Ovary (tissue), 7 donors: ENCODE measurements at regions not wholly inside any gene's neighbourhood (a gene's known extent, or its start where the extent isn't known, plus 50 kb on each side); places are given as distances from the start of the nearest gene placed in this dataset.

Experiments
- DNase-seq, 5 donors: peaks; one replicate each; pipeline ENCODE4 v3.0.0-alpha.2; 2019 to 2020
- H3K27ac ChIP-seq, 2 donors: fragments of 200-600 bp; one replicate each; pipeline versions ENCODE4 v1.5.1 to v1.8.0; 2019 to 2022
- H3K27me3 ChIP-seq: fragments of 200-600 bp; one replicate; pipeline ENCODE4 v1.8.0; 2022
- H3K36me3 ChIP-seq: fragments of 200-600 bp; sonication (generic); one replicate; pipeline ENCODE4 v1.5.1; 2019
- H3K4me1 ChIP-seq: one replicate; pipeline ENCODE4 v1.8.1; 2013; ENCODE audit warnings: mild to moderate bottlenecking, moderate library complexity; ENCODE audit not compliant: insufficient read depth
- H3K4me3 ChIP-seq: fragments of 200-600 bp; sonication (generic); one replicate; pipeline ENCODE4 v1.5.1; 2017
- H3K9me3 ChIP-seq, 2 donors: fragments of 200-600 bp in 1 of 2; sonication (generic) in 1 of 2; one replicate each; pipeline versions ENCODE4 v1.5.1 to v1.8.1; 2013 to 2019; ENCODE audit warnings: mild to moderate bottlenecking in 1 of 2, moderate library complexity in 1 of 2
- CTCF ChIP-seq, 3 donors: fragments of 450-650 bp in 2 of 3; fragments of 200-600 bp in 1 of 3; IDR thresholded peaks; one replicate each; pipeline versions ENCODE4 v1.5.1 to v1.8.0; 2016 to 2022; ENCODE audit warnings: antibody characterized with exemption in 3 of 3, mild to moderate bottlenecking in 1 of 3
- EP300 ChIP-seq: sonication (generic); formaldehyde crosslinking; IDR thresholded peaks from one replicate; pipeline ENCODE4 v1.6.1; 2017; ENCODE audit warnings: antibody characterized with exemption
- POLR2A ChIP-seq: fragments of 450-650 bp; IDR thresholded peaks from one replicate; pipeline ENCODE4 v1.6.1; 2017; ENCODE audit warnings: antibody characterized with exemption, mild to moderate bottlenecking, moderate library complexity
- WGBS, 3 donors: extraction: QIAGEN DNeasy Blood & Tissue Kit in 1 of 3; methylation state at CpG; one replicate each; pipeline versions ENCODE4 v1.1.5 to v1.1.7; 2013 to 2017; 5-methylcytosine and 5-hydroxymethylcytosine counted together
- intact Hi-C, 4 donors: fragments of 100-400 bp; cut with DNase I; formaldehyde crosslinking; loops; one replicate each; pipeline versions ENCODE4 v1.11.0 to v1.15.1; 2022 to 2023
- donor health status: DM: no; HTN: no; CAD: no; lungs with moderate emphysema.
- donor health status: DM: no; HTN: no; CAD: no.
- donor health status: Bipolar disorder and iron deficiency.
- donor health status: DM: no; HTN: no; CAD: no.
- donor health status: DM: yes; HTN: yes; CAD: no.

- Histone ChIP-seq H3K27ac (no peak overlapping the region), H3K4me1 (no peaks in the 10 kb centered on the region), H3K9me3 (no peaks in the 10 kb centered on the region), H3K27me3 (no peaks in the 10 kb centered on the region), H3K4me3 (no peak overlapping the region), H3K36me3 (no peaks in the 10 kb centered on the region)
- 56 to 79% (median 75%) methylated on average over 4 of the region's 4 CpGs for WGBS, 3 donors
- DNase-seq = no peak
- intact Hi-C loops = no loop called here
- TF ChIP-seq EP300 (no peak), POLR2A (no peak), CTCF (IDR thresholded peaks at IDR 0.05) (no peak)
Measured at GRCh38 chr3:167928381-167928780, 167.3 kb downstream of the GOLIM4 start.

GRCh38 chr3:167920747-167921146, 175.0 kb downstream of the GOLIM4 start:
- Histone ChIP-seq H3K27me3 (no peaks in the 10 kb centered on the region), H3K9me3 (no peaks in the 10 kb centered on the region), H3K4me1 (no peaks in the 10 kb centered on the region), H3K36me3 (no peaks in the 10 kb centered on the region), H3K4me3 (no peak overlapping the region), H3K27ac (no peak overlapping the region)
- TF ChIP-seq EP300 = no peak
- TF ChIP-seq POLR2A = no peak
- no peak for TF ChIP-seq CTCF (IDR thresholded peaks at IDR 0.05)
- DNase-seq = no peak
- intact Hi-C loops = no loop called here

GRCh38 chr3:167919590-167919989, 176.1 kb downstream of the GOLIM4 start:
- Histone ChIP-seq H3K4me1 (no peaks in the 10 kb centered on the region), H3K36me3 (no peaks in the 10 kb centered on the region), H3K4me3 (no peak overlapping the region), H3K27ac (no peak overlapping the region), H3K9me3 (no peaks in the 10 kb centered on the region), H3K27me3 (no peaks in the 10 kb centered on the region)
- DNase-seq = no peak
- TF ChIP-seq CTCF (IDR thresholded peaks at IDR 0.05) = no peak
- no peak for TF ChIP-seq POLR2A
- no peak for TF ChIP-seq EP300
- intact Hi-C loops = no loop called here
- 85 to 98% (median 91%) methylated on average over 1 of the region's 1 CpG for WGBS, 3 donors

GRCh38 chr3:167918686-167919085, 177.0 kb downstream of the GOLIM4 start:
- no peaks in the 10 kb centered on the region for H3K9me3 ChIP-seq
- TF ChIP-seq POLR2A (no peak), EP300 (no peak), CTCF (IDR thresholded peaks at IDR 0.05) (no peak)
- WGBS, 3 donors = 81 to 84% (median 83%) methylated on average over 2 of the region's 2 CpGs
- DNase-seq = no peak
- H3K27ac ChIP-seq = no peak overlapping the region
- no peaks in the 10 kb centered on the region for H3K27me3 ChIP-seq
- no peaks in the 10 kb centered on the region for H3K4me1 ChIP-seq
- no peaks in the 10 kb centered on the region for H3K36me3 ChIP-seq
- H3K4me3 ChIP-seq = no peak overlapping the region
- intact Hi-C loops = no loop called here
